ENCODE measurements at regions not wholly inside any gene's neighbourhood (a gene's known extent, or its start where the extent isn't known, plus 50 kb on each side); places are given as distances from the start of the nearest gene placed in this dataset.

GRCh38 chr14:62146030-62146429 is 383.8 kb downstream of the SNAPC1 start:
- Histone ChIP-seq H3K36me3 (no peaks in the 10 kb centered on the region), H3K27ac (no peak overlapping the region), H3K9me3 (peaks cover 0 to 7% (median 0%) of the 10 kb centered on the region in 4 donors), H3K4me3 (no peak overlapping the region), H3K27me3 (no peaks in the 10 kb centered on the region), H3K4me1 (no peaks in the 10 kb centered on the region)
- WGBS, 2 donors = 66 to 76% methylated on average over 2 of the region's 2 CpGs
- no peak for DNase-seq
- no peak for TF ChIP-seq POLR2A (IDR thresholded peaks at IDR 0.05)
- intact Hi-C loops (cut with DNase I) = no loop called here

GRCh38 chr14:62156052-62156451 is 393.8 kb downstream of the SNAPC1 start:
- Histone ChIP-seq H3K4me1 (no peaks in the 10 kb centered on the region), H3K4me3 (no peak overlapping the region), H3K27ac (no peak overlapping the region), H3K27me3 (peaks cover 0 to 3% (median 0%) of the 10 kb centered on the region in 3 donors), H3K9me3 (no peaks in the 10 kb centered on the region), H3K36me3 (no peaks in the 10 kb centered on the region)
- intact Hi-C loops (cut with DNase I) = no loop called here
- no peak for DNase-seq
- 69 to 91% methylated on average over 1 of the region's 1 CpG for WGBS, 2 donors
- TF ChIP-seq POLR2AphosphoS5 (IDR thresholded peaks at IDR 0.05) (no peak), CTCF (IDR thresholded peaks at IDR 0.05) (no peak), EP300 (IDR thresholded peaks at IDR 0.05) (no peak), POLR2A (IDR thresholded peaks at IDR 0.05) (no peak)

- Histone ChIP-seq H3K36me3 (no peaks in the 10 kb centered on the region), H3K9me3 (no peaks in the 10 kb centered on the region), H3K27ac (no peak overlapping the region), H3K27me3 (peaks cover 0 to 2% (median 0%) of the 10 kb centered on the region in 3 donors), H3K4me3 (no peak overlapping the region), H3K4me1 (no peaks in the 10 kb centered on the region)
- 1 to 14% methylated on average over 2 of the region's 2 CpGs for WGBS, 2 donors
- no peak for TF ChIP-seq POLR2A (IDR thresholded peaks at IDR 0.05)
- no peak for TF ChIP-seq POLR2AphosphoS5 (IDR thresholded peaks at IDR 0.05)
- no peak for TF ChIP-seq EP300 (IDR thresholded peaks at IDR 0.05)
- TF ChIP-seq CTCF (IDR thresholded peaks at IDR 0.05) = no peak
- intact Hi-C loops (cut with DNase I) = no loop called here
- no peak for DNase-seq
These were observed 396.6 kb downstream of the SNAPC1 start for GRCh38 chr14:62158779-62159178.

- intact Hi-C loops (cut with DNase I) = no loop called here
- no peaks in the 10 kb centered on the region for H3K9me3 ChIP-seq
- TF ChIP-seq EP300 (IDR thresholded peaks at IDR 0.05) (no peak), CTCF (IDR thresholded peaks at IDR 0.05) (no peak), POLR2AphosphoS5 (IDR thresholded peaks at IDR 0.05) (no peak), POLR2A (IDR thresholded peaks at IDR 0.05) (no peak)
- 73 to 85% methylated on average over 3 of the region's 3 CpGs for WGBS, 2 donors
- no peaks in the 10 kb centered on the region for H3K36me3 ChIP-seq
- DNase-seq = no peak
- H3K27me3 ChIP-seq = peaks cover 0 to 7% (median 0%) of the 10 kb centered on the region in 3 donors
- no peak overlapping the region for H3K27ac ChIP-seq
- no peak overlapping the region for H3K4me3 ChIP-seq
- H3K4me1 ChIP-seq = no peaks in the 10 kb centered on the region
These were observed 397.1 kb downstream of the SNAPC1 start for GRCh38 chr14:62159314-62159713.

- TF ChIP-seq CTCF (IDR thresholded peaks at IDR 0.05) = peak in 2 of 4 experiments; percentile 10 to 51
- TF ChIP-seq POLR2A (IDR thresholded peaks at IDR 0.05) = no peak
- intact Hi-C loops (cut with DNase I) = loop anchor here (5.0 kb wide), 1 partner anchor 1114 kb away; no protein-coding TSS in a partner anchor
- no peak overlapping the region for H3K27ac ChIP-seq
- H3K27me3 ChIP-seq = peaks cover 0 to 10% (median 0%) of the 10 kb centered on the region in 3 donors
- no peaks in the 10 kb centered on the region for H3K36me3 ChIP-seq
- H3K4me3 ChIP-seq = no peak overlapping the region
- WGBS, 2 donors = 17 to 21% methylated on average over 8 of the region's 8 CpGs
- no peaks in the 10 kb centered on the region for H3K4me1 ChIP-seq
- DNase-seq = no peak
- no peaks in the 10 kb centered on the region for H3K9me3 ChIP-seq
These were observed 400.9 kb downstream of the SNAPC1 start for GRCh38 chr14:62162998-62163589.
